HG03565 (cell line): ENCODE measurements at regions not wholly inside any gene's neighbourhood (a gene's known extent, or its start where the extent isn't known, plus 50 kb on each side); places are given as distances from the start of the nearest gene placed in this dataset.
"Not testable (repeated sequence)": the region's sequence is repeated elsewhere in the genome, so short reads cannot be mapped to it uniquely, and the experiment has no call there.

ENCODE experiments used
- ATAC-seq: cut with Tn5 transposase; IDR thresholded peaks from one replicate; pipeline ENCODE4 v1.9.1; 2021; ENCODE audit warnings: mild to moderate bottlenecking, moderate library complexity; ENCODE audit not compliant: unreplicated experiment

GRCh38 chr12:69028941-69029729 is 96.2 kb upstream of the CPM start:
- ATAC-seq, result no peak

- no peak for ATAC-seq
Observed at GRCh38 chr12:69030321-69030720, 97.3 kb upstream of the CPM start.

DNA sequence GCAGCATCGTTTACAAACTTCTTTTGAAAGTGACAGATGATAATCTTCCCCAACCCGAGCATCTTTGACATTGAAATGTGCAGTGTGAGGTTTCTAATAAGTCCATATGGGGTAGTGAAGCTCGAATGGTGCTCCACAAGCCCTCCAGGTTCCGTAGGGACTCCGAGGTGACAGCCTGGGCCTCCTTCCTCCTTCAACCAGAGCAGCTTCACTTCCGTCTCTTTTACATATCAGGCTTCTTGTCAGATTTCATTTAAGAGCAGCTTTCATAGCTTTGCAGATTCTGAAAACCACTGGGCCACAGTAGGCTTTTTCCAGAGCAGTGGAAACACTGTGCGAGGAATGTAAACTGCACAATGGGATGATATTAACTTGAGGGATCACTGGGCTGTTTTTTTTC is 103.6 kb upstream of the CPM start:
- ATAC-seq, result no peak

DNA sequence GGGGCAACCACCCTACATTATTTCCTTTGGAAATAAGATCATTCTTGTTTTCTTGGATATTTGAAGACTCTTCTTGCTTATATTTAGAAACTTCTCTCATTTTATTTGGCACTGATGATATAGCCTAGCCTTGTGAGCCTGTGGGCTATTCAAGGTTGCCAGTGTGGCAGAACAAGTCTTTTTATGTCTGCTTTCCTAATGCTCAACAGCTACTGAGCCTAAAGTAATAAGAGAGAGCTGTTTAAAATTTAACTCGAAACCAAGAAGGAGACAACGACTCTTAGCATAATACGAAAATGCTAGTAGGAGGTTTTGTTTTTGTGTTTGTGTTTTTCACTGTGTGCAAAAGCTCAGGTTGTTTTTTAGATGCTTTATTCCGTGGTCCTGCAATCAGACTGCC is 104.0 kb upstream of the CPM start:
- ATAC-seq, result no peak

DNA sequence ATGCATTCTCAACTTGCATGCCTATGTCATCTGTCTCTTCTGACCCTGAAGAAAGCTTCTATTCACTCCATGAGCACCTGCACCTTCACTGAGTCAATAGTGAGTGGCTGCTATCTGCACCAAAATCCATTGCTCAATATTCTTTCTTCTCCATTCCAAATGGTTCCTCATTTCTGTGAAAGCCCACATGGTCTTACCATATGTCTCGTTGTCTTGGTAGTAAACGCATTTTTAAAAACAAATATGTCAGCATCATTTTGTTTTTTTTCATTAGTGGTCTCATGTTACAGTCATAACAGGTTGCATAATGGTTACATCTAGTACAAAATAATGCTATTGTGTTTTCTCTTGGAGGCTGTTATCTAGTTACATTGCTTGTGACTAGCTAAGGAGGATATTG is 106.9 kb upstream of the CPM start:
- ATAC-seq, result no peak

DNA sequence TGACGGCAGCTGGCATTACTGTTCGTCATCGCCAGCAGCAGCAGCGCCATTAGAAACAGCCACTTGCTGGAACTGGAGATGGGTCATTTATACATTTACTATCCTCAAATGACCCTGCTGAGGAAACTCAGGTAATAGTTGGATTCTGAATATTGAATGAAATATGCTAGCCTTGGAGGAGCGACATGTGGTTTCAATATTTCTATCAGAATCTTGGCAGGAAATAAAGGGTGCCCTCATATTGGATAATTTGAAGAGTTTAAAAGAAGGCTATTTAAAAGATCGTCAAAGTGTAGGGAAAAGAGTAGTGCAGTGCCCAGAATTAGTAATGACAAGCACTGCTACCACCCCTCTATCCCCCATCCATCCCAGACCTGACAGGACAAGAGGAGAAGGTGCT is 109.6 kb upstream of the CPM start:
- ATAC-seq, result no peak

GRCh38 chr12:69042970-69043369 is 110.0 kb upstream of the CPM start:
- no peak for ATAC-seq

GRCh38 chr12:69044887-69045286 is 111.9 kb upstream of the CPM start:
- ATAC-seq, result no peak

- ATAC-seq, result no peak
Observed at GRCh38 chr12:69045430-69045829, 112.5 kb upstream of the CPM start.

DNA sequence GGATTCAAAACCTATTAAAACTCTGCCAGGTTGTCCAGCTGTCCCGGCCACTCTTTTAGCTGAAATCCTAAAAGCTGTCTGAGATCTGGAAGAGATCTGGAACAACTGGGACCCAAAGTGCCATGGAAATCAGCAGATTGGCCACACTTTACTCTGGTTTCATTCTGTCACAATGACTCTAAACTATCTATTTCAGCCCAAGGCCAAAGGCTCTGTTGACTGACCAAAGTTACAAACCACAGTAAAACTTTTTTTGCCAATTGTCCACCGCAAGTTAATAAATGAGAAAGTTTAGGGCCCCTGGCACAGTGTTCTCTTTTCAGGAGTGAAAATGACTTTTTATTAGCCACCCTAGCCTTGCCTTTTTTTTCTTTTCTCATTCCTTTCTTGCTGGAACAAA is 113.4 kb upstream of the CPM start:
- no peak for ATAC-seq

GRCh38 chr12:69046920-69047319 is 113.9 kb upstream of the CPM start:
- ATAC-seq, result no peak

GRCh38 chr12:69047990-69048389 is 115.0 kb upstream of the CPM start:
- ATAC-seq, result no peak

DNA sequence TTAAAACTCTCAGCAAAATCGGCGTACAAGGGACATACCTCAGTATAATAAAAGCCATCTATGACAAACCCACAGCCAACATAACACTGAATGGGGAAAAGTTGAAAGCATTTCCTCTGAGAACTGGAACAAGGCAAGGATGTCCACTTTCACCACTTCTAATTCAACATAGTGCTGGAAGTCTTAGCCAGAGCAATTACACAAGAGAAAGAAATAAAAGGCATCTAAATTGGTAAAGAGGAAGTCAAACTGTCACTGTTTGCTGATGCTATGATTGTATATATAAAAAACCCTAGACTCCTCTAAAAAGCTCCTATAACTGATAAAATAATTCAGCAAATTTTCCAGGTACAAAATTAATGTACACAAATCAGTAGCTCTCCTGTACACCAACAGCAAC is 116.9 kb upstream of the CPM start:
- ATAC-seq, result not testable (repeated sequence)

DNA sequence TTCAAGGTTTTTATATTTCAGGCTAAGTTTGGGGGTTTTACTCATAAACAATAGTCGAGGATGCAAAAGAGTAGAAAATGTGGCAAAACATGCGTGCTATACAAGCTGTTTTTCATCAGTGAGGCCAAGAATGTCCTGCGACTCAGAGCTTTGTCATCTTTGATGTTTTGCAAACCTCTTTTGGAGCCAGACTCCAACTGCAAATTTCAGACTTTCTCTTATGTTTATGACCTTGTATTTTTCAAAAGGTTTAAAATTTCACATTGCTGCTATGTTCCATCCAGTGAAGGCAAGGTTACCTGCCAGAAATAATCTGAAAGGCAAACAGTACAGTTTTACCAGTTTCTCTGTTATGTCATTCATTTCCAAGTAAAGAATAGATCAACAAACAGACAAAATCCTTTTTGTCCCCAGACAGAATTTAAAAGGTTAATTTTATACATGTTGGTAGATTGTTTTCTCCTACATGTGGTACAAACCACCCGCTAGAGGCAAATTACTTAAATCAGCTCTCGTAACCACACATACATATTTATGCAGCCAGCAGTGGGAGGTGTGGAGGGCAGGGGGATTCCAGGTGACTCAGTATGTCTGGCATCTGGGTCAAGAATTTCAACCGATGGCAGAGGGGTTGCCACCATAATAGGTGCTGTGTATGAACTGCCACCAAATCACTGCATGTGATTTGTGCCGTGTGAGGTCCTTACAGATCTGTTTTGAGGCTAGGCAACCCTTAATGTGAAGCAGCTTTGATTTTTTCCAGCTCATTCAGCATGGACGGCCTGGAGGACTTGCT is 119.8 kb upstream of the CPM start:
- ATAC-seq, result no peak

- no peak for ATAC-seq
Observed at GRCh38 chr12:69054343-69055056, 121.5 kb upstream of the CPM start.

DNA sequence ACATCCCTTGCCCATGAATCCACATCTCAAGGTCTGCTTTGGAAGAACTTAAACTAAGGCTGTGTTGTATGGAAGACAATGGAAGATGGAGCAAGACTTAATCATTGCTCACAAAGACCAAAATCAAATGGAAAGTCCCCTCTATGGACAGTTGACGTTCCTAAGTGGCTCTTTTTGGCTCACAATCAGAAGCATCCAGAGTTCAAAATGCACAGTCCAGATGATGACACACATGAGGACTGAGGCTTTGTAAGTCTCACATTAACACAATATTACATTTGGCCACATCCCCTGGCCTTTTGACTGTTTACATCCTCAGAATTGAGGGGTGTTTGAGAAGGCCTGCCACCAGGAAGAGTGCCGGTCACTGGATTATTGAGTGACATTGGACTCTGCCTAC is 122.3 kb upstream of the CPM start:
- ATAC-seq, result no peak

DNA sequence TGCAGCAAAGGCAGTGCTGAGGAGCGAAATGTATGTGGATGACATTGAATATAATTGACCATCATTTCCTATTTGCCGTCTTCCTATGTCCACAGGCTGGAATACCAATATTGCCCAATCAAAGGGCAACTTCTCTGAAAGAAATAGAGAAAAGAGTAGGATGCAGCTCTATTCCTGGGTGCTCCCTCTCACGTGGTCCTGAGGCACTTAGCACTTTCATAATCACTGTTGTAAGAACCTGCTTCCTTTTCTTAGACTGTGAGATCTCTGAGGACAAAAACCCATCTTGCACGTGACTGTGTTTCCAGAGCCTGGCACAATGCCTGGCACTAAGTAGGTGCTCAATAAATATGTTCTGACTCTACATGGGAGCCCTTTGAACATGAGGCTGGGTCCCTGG is 122.7 kb upstream of the CPM start:
- ATAC-seq, result no peak

- ATAC-seq, result no peak
Observed at GRCh38 chr12:69056743-69057515, 124.0 kb upstream of the CPM start.

- ATAC-seq, result no peak
Observed at GRCh38 chr12:69057742-69058141, 124.8 kb upstream of the CPM start.

DNA sequence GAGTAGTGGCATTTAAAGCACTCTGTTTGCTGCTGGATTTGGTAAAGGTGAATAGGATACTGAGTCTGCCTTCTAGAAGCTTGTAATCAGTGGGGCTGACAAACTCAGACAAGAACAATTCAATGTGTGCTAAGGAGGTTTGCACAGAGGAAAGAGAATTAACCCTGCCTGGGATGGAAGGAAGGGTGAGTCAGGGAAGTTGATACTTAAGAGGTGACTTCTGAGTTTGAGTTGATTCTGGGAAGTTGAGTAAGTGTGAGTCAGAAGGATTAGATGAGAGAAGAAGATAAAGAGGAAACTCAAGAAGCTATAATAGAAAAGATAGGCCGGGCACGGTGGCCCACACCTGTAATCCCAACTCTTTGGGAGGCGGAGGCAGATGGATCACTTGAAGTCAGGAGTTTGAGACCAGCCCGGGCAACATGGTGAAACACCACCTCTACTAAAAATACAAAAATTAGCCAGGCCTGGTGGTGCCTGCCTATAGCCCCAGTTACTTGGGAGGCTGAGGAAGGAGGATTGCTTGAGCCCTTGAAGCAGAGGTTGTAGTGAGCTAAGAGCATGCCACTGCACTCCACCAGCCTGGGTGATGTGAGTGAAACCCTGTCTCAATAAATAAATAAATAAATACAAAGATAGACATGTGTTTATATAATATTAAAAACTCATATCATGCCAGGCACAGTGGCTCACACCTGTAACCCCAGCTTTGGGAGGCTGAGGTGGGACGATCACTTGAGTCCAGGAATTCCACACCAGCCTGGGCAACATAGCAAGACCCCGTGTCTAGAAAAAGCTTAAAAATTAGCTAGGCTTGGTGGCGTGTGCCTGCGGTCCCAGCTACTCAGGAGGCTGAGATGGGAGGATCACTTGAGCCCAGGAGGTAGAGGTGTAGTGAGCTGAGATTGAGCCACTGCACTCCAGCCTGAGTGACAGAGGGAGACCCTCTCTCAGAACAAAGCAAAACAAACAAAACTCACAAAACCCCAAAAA is 126.8 kb upstream of the CPM start:
- ATAC-seq, result no peak
